Testis (tissue), 2 donors: ENCODE measurements at regions not wholly inside any gene's neighbourhood (a gene's known extent, or its start where the extent isn't known, plus 50 kb on each side); places are given as distances from the start of the nearest gene placed in this dataset.

ENCODE experiments used
- CTCF ChIP-seq, 3 experiments: fragments of 450-650 bp in 2 of 3; fragments of 200-600 bp in 1 of 3; sonication (generic) in 1 of 3; IDR thresholded peaks; one replicate each; pipeline ENCODE4 v1.5.1; 2016 to 2019; ENCODE audit warnings: antibody characterized with exemption in 3 of 3, mild to moderate bottlenecking in 2 of 3, moderate library complexity in 1 of 3
- POLR2A ChIP-seq: fragments of 450-650 bp; IDR thresholded peaks from one replicate; pipeline ENCODE4 v1.6.1; 2017; ENCODE audit warnings: antibody characterized with exemption, mild to moderate bottlenecking, moderate library complexity

DNA sequence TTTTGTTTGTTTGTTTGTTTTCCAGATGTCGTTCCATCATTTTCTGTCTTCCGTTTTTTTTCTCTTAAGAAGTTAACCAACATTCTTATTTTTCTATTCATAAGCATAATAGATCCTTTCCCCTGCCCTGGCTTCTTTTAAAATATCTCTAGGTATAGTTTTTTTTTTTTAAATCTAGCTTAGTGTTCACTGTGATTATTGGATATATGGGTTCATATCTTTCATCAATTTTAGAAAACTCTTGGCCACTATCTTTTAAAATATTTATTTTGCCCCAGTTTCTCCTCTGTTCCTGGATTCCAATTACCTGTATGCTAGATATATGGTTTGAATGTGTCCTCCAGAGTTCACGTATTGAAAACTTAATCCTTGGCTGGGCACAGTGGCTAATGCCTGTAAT lies 59.6 kb downstream of the GSX2 start:
- no peak for TF ChIP-seq CTCF (IDR thresholded peaks at IDR 0.05)
- TF ChIP-seq POLR2A = no peak
